ENCODE measurements at regions not wholly inside any gene's neighbourhood (a gene's known extent, or its start where the extent isn't known, plus 50 kb on each side); places are given as distances from the start of the nearest gene placed in this dataset.

- TF ChIP-seq CTCF (conservative IDR thresholded peaks at IDR 0.05), result no peak
- TF ChIP-seq EZH2 (IDR thresholded peaks at IDR 0.05; ENCODE audit: low read depth), result no peak
Observed at GRCh38 chr10:80856186-80856585, 318.5 kb downstream of the SH2D4B start.
